ENCODE measurements at regions not wholly inside any gene's neighbourhood (a gene's known extent, or its start where the extent isn't known, plus 50 kb on each side); places are given as distances from the start of the nearest gene placed in this dataset.

DNA sequence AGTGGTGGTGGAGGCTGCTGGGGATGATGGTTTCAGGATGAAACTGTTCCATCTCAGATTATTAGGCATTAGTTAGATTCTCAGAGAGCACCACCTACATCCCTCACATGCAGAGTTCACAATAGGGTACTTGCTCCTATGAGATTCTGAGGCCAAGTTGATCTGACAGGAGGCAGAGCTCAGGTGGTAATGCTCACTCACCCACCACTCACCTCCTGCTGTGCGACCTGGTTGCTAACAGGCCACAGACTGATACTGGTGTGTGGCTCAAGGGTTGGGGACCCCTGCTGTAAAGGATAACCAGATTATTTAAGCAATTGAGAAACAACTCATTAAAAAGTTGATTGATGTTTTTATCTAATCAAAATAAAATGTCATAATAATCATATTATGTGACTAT, 248.5 kb downstream of the RERGL start:
- WGBS, 3 donors: 54 to 63% (median 58%) methylated on average over 1 of the region's 1 CpG
- ATAC-seq: no peak
- H3K4me1 ChIP-seq: no peaks in the 10 kb centered on the region

DNA sequence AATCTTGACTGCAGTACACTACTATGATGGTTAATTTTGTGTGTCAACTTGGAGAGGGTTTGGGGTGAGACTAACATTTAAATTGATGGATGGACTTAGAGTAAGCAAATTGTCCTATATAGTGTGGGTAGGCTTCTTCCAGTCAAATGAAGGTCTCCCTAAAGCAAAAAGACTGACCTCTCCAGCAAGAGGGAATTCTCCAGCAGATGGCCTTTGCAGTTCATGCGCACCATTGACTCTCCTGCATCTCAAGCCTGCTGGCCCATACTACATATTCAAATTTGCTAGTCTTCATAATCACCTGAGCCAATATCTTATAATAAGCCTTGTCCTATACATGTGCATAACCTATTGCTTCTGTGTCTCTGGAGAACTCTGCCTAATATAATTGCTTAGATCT, 260.2 kb downstream of the RERGL start:
- 86 to 100% (median 88%) methylated on average over 1 of the region's 1 CpG for WGBS, 3 donors
- no peaks in the 10 kb centered on the region for H3K36me3 ChIP-seq (ENCODE audit: insufficient read depth in 1 of 2, low read depth in 1 of 2)
- H3K4me1 ChIP-seq: no peaks in the 10 kb centered on the region
- ATAC-seq (no peak), DNase-seq (no peak)
- no peak overlapping the region for H3K27ac ChIP-seq
- H3K4me3 ChIP-seq: no peak overlapping the region
- TF ChIP-seq, protein P1, sequence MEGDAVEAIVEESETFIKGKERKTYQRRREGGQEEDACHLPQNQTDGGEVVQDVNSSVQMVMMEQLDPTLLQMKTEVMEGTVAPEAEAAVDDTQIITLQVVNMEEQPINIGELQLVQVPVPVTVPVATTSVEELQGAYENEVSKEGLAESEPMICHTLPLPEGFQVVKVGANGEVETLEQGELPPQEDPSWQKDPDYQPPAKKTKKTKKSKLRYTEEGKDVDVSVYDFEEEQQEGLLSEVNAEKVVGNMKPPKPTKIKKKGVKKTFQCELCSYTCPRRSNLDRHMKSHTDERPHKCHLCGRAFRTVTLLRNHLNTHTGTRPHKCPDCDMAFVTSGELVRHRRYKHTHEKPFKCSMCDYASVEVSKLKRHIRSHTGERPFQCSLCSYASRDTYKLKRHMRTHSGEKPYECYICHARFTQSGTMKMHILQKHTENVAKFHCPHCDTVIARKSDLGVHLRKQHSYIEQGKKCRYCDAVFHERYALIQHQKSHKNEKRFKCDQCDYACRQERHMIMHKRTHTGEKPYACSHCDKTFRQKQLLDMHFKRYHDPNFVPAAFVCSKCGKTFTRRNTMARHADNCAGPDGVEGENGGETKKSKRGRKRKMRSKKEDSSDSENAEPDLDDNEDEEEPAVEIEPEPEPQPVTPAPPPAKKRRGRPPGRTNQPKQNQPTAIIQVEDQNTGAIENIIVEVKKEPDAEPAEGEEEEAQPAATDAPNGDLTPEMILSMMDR (IDR thresholded peaks at IDR 0.05): no peak
- no peaks in the 10 kb centered on the region for H3K9me3 ChIP-seq
- H3K27me3 ChIP-seq (ENCODE audit: insufficient read depth in 3 of 3, low read length in 2 of 3): no peaks in the 10 kb centered on the region
- intact Hi-C loops (cut with DNase I): no loop called here

More for the DNA sequence above, 248.5 kb downstream of the RERGL start:
- DNase-seq: no peak
- H3K36me3 ChIP-seq (ENCODE audit: insufficient read depth in 1 of 2, low read depth in 1 of 2): no peaks in the 10 kb centered on the region
- H3K27ac ChIP-seq: no peak overlapping the region
- intact Hi-C loops (cut with DNase I): no loop called here
- no peaks in the 10 kb centered on the region for H3K27me3 ChIP-seq (ENCODE audit: insufficient read depth in 3 of 3, low read length in 2 of 3)
- H3K4me3 ChIP-seq: no peak overlapping the region
- TF ChIP-seq, protein P1 (IDR thresholded peaks at IDR 0.05): no peak
- H3K9me3 ChIP-seq: no peaks in the 10 kb centered on the region

DNA sequence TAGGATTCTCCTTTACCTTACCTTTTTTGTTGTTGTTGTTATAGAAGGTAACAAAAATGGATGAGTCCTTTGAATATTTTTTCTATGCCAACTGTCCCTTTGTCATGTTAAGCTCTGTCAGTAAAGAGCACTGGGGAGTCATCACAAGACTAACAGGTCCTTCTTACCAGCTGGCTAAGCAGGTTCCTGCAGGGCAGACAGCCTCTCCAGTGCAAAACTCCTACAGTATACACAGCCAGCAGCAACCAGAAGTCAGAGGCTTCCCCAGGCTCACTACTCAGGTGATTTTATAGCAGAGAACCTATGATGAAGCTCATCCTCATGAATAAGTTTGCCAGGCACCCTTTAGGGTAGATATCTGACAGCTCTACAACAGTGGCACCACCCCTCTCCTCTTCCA, 271.1 kb downstream of the RERGL start:
- intact Hi-C loops (cut with DNase I): no loop called here
- H3K4me3 ChIP-seq: no peak overlapping the region

DNA sequence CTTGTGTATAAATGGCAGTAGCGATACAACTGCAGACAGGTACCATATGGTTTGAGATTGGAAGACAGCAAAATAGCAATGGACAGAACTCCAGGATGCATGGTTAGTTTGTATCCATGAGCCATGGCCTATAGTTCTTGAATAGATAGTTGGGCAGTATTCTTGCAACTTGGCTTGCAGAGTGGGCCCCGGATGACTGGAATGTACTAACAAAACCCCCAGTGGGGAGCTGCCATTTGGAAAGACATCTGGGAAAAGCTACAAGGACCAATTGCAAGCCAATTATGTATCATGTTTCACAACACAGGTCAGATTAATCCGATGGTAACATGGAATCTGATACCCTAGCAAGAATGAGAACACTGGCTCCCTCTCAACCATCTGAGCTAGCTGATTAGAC, 279.6 kb downstream of the RERGL start:
- 43 to 44% (median 43%) methylated on average over 3 of the region's 3 CpGs for whole genome bisulfite sequencing, 3 donors
- H3K36me3 ChIP-seq (ENCODE audit: insufficient read depth in 1 of 2, low read depth in 1 of 2): no peaks in the 10 kb centered on the region
- intact Hi-C loops (cut with DNase I): no loop called here
- H3K27ac ChIP-seq: no peak overlapping the region
- H3K9me3 ChIP-seq: peaks cover 5% of the 10 kb centered on the region
- H3K4me1 ChIP-seq: no peaks in the 10 kb centered on the region
- ATAC-seq (no peak), DNase-seq (no peak)
- TF ChIP-seq, protein P1 (IDR thresholded peaks at IDR 0.05): no peak
- H3K4me3 ChIP-seq: no peak overlapping the region
- no peaks in the 10 kb centered on the region for H3K27me3 ChIP-seq (ENCODE audit: insufficient read depth in 3 of 3, low read length in 2 of 3)

More for the DNA sequence above, 271.1 kb downstream of the RERGL start:
- H3K36me3 ChIP-seq (ENCODE audit: insufficient read depth in 1 of 2, low read depth in 1 of 2): no peaks in the 10 kb centered on the region
- no peak overlapping the region for H3K27ac ChIP-seq
- ATAC-seq (no peak), DNase-seq (no peak)
- no peaks in the 10 kb centered on the region for H3K9me3 ChIP-seq
- no peaks in the 10 kb centered on the region for H3K27me3 ChIP-seq (ENCODE audit: insufficient read depth in 3 of 3, low read length in 2 of 3)
- H3K4me1 ChIP-seq: no peaks in the 10 kb centered on the region
- TF ChIP-seq, protein P1 (IDR thresholded peaks at IDR 0.05): no peak

DNA sequence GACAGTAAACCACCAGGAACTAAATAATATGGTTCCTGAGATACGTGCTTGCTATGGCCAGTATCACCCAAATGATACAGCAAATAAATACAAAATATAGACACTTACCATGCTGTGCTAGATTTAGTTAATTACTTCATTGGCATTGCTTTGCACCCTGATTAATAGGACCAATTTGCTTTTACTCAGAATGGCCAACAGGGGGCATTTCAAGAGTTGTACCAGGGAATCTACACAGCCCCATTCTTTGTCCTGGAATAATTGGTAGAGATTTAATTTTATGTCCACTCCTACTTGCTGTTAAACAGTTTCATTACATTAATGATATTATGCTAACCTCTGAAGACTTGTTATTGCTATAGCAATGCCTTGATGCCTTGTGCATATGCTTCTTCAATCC, 280.8 kb downstream of the RERGL start:
- no peak for DNase-seq

More for the DNA sequence above, 280.8 kb downstream of the RERGL start:
- WGBS, 3 donors: 48 to 59% (median 56%) methylated on average over 1 of the region's 1 CpG
- H3K4me1 ChIP-seq: no peaks in the 10 kb centered on the region
- no peak overlapping the region for H3K27ac ChIP-seq
- intact Hi-C loops (cut with DNase I): no loop called here
- no peaks in the 10 kb centered on the region for H3K27me3 ChIP-seq (ENCODE audit: insufficient read depth in 3 of 3, low read length in 2 of 3)
- H3K36me3 ChIP-seq (ENCODE audit: insufficient read depth in 1 of 2, low read depth in 1 of 2): no peaks in the 10 kb centered on the region
- TF ChIP-seq, protein P1 (IDR thresholded peaks at IDR 0.05): no peak
- H3K9me3 ChIP-seq: peaks cover 5% of the 10 kb centered on the region
- H3K4me3 ChIP-seq: no peak overlapping the region
- no peak for ATAC-seq
